ENCODE measurements at regions not wholly inside any gene's neighbourhood (a gene's known extent, or its start where the extent isn't known, plus 50 kb on each side); places are given as distances from the start of the nearest gene placed in this dataset.

GRCh38 chr13:94968757-94969086, 256.4 kb upstream of the SOX21 start:
- no peak for DNase-seq (ENCODE audit: low read depth)
- peak overlapping the region; percentile 74 for H3K4me3 ChIP-seq (ENCODE audit: low read length)
- no peaks in the 10 kb centered on the region for H3K36me3 ChIP-seq (ENCODE audit: control insufficient read depth, insufficient read depth, low read length, severe bottlenecking)
- no peak overlapping the region for H3K9ac ChIP-seq (ENCODE audit: low read length)
- H3K27me3 ChIP-seq (replicated peaks; ENCODE audit: control insufficient read depth, insufficient read depth, low read length) = peaks cover 44% of the 10 kb centered on the region
- H3K4me1 ChIP-seq (ENCODE audit: control insufficient read depth, insufficient read depth, low read length) = peaks cover 6% of the 10 kb centered on the region
- no peaks in the 10 kb centered on the region for H3K9me3 ChIP-seq (ENCODE audit: control insufficient read depth, low read length)

DNA sequence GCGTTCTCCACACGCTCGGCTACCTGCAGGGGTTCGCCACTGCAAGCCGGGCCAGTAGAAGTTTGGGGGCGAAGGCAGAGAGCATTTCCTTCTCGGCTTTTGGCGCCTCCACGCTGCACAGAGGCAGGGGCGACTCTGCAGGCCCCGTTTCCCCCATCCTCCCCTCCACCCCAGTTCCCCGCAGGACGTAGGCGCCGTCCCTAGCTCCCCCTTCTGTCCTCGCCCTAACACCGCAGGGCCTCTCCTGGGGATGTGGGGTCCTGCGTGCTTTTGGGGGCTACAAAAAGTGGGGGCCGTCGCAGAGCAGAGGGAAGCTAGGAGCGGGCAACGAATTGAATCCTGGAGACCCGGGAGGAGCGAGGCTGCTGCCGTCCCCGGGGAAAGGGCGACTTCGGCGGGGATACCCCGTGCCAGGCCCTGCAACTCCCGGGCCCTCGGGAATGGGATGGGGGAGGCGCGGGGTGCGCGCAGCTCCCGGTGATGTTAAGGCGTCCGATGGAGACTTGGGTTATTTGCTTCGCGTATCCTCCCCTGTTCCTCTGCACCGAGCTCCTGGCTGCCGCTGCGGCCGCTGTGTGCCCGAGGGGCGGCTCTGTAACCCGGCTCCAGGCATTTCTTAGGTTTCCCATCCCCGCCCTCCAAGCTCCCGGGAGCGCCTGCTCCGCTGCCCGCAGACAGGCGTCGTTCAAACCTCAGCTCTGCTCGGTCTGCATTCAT, 255.9 kb upstream of the SOX21 start:
- DNase-seq (ENCODE audit: low read depth) = peak; percentile 34
- Histone ChIP-seq H3K9me3 (ENCODE audit: control insufficient read depth, low read length) (no peaks in the 10 kb centered on the region), H3K27me3 (replicated peaks; ENCODE audit: control insufficient read depth, insufficient read depth, low read length) (peaks cover 50% of the 10 kb centered on the region), H3K9ac (ENCODE audit: low read length) (no peak overlapping the region), H3K4me1 (ENCODE audit: control insufficient read depth, insufficient read depth, low read length) (peaks cover 6% of the 10 kb centered on the region), H3K4me3 (ENCODE audit: low read length) (peak overlapping the region; percentile 74), H3K36me3 (ENCODE audit: control insufficient read depth, insufficient read depth, low read length, severe bottlenecking) (no peaks in the 10 kb centered on the region)

GRCh38 chr13:94967183-94968039, 255.1 kb upstream of the SOX21 start:
- Histone ChIP-seq H3K9ac (ENCODE audit: low read length) (no peak overlapping the region), H3K4me3 (ENCODE audit: low read length) (peak overlapping the region; percentile 74), H3K27me3 (replicated peaks; ENCODE audit: control insufficient read depth, insufficient read depth, low read length) (peaks cover 55% of the 10 kb centered on the region), H3K9me3 (ENCODE audit: control insufficient read depth, low read length) (no peaks in the 10 kb centered on the region), H3K4me1 (ENCODE audit: control insufficient read depth, insufficient read depth, low read length) (peaks cover 6% of the 10 kb centered on the region), H3K36me3 (ENCODE audit: control insufficient read depth, insufficient read depth, low read length, severe bottlenecking) (no peaks in the 10 kb centered on the region)
- DNase-seq (ENCODE audit: low read depth) = peak; percentile 43

GRCh38 chr13:94966422-94966955, 254.1 kb upstream of the SOX21 start:
- Histone ChIP-seq H3K27me3 (replicated peaks; ENCODE audit: control insufficient read depth, insufficient read depth, low read length) (peaks cover 55% of the 10 kb centered on the region), H3K9me3 (ENCODE audit: control insufficient read depth, low read length) (no peaks in the 10 kb centered on the region), H3K4me3 (ENCODE audit: low read length) (no peak overlapping the region), H3K9ac (ENCODE audit: low read length) (no peak overlapping the region), H3K4me1 (ENCODE audit: control insufficient read depth, insufficient read depth, low read length) (peaks cover 6% of the 10 kb centered on the region), H3K36me3 (ENCODE audit: control insufficient read depth, insufficient read depth, low read length, severe bottlenecking) (no peaks in the 10 kb centered on the region)
- no peak for DNase-seq (ENCODE audit: low read depth)

DNA sequence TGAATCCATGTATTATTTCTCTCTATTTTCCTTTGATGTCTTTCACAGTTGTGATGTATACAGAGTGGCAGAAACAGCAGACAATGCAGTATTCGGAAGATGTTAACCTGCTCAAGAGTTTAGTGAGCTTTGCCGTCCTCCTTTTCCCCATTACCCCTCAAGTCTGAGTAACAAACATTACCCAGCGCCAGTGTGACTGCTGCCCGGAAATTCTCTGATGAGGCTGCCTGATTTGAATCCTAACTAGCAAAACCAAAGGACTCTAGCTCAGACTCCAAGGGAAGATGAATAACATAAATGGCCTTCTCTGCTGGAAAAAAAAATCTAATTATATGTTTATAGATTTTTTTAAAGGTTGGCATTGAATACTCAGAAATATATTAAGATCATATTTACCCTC, 247.3 kb upstream of the SOX21 start:
- no peak for DNase-seq (ENCODE audit: low read depth)
- H3K9me3 ChIP-seq (ENCODE audit: control insufficient read depth, low read length) = peaks cover 3% of the 10 kb centered on the region
- no peaks in the 10 kb centered on the region for H3K4me1 ChIP-seq (ENCODE audit: control insufficient read depth, insufficient read depth, low read length)
- H3K36me3 ChIP-seq (ENCODE audit: control insufficient read depth, insufficient read depth, low read length, severe bottlenecking) = no peaks in the 10 kb centered on the region
- no peak overlapping the region for H3K4me3 ChIP-seq (ENCODE audit: low read length)
- no peak overlapping the region for H3K9ac ChIP-seq (ENCODE audit: low read length)
- H3K27me3 ChIP-seq (replicated peaks; ENCODE audit: control insufficient read depth, insufficient read depth, low read length) = peaks cover 22% of the 10 kb centered on the region

GRCh38 chr13:94956417-94957110, 244.2 kb upstream of the SOX21 start:
- Histone ChIP-seq H3K4me3 (ENCODE audit: low read length) (no peak overlapping the region), H3K27me3 (replicated peaks; ENCODE audit: control insufficient read depth, insufficient read depth, low read length) (peaks cover 5% of the 10 kb centered on the region), H3K9ac (ENCODE audit: low read length) (no peak overlapping the region), H3K4me1 (ENCODE audit: control insufficient read depth, insufficient read depth, low read length) (no peaks in the 10 kb centered on the region), H3K36me3 (ENCODE audit: control insufficient read depth, insufficient read depth, low read length, severe bottlenecking) (no peaks in the 10 kb centered on the region), H3K9me3 (ENCODE audit: control insufficient read depth, low read length) (peaks cover 3% of the 10 kb centered on the region)
- no peak for DNase-seq (ENCODE audit: low read depth)

- H3K27me3 ChIP-seq (replicated peaks; ENCODE audit: control insufficient read depth, insufficient read depth, low read length) = peaks cover 4% of the 10 kb centered on the region
- H3K36me3 ChIP-seq (ENCODE audit: control insufficient read depth, insufficient read depth, low read length, severe bottlenecking) = no peaks in the 10 kb centered on the region
- no peaks in the 10 kb centered on the region for H3K4me1 ChIP-seq (ENCODE audit: control insufficient read depth, insufficient read depth, low read length)
- H3K4me3 ChIP-seq (ENCODE audit: low read length) = no peak overlapping the region
- no peaks in the 10 kb centered on the region for H3K9me3 ChIP-seq (ENCODE audit: control insufficient read depth, low read length)
- DNase-seq (ENCODE audit: low read depth) = no peak
- no peak overlapping the region for H3K9ac ChIP-seq (ENCODE audit: low read length)
Measured at GRCh38 chr13:94952787-94953186, 240.4 kb upstream of the SOX21 start.

GRCh38 chr13:94950303-94950702, 238.0 kb upstream of the SOX21 start:
- Histone ChIP-seq H3K4me3 (ENCODE audit: low read length) (no peak overlapping the region), H3K9ac (ENCODE audit: low read length) (no peak overlapping the region), H3K27me3 (replicated peaks; ENCODE audit: control insufficient read depth, insufficient read depth, low read length) (peaks cover 15% of the 10 kb centered on the region), H3K36me3 (ENCODE audit: control insufficient read depth, insufficient read depth, low read length, severe bottlenecking) (no peaks in the 10 kb centered on the region), H3K9me3 (ENCODE audit: control insufficient read depth, low read length) (no peaks in the 10 kb centered on the region), H3K4me1 (ENCODE audit: control insufficient read depth, insufficient read depth, low read length) (no peaks in the 10 kb centered on the region)
- DNase-seq (ENCODE audit: low read depth) = no peak

DNA sequence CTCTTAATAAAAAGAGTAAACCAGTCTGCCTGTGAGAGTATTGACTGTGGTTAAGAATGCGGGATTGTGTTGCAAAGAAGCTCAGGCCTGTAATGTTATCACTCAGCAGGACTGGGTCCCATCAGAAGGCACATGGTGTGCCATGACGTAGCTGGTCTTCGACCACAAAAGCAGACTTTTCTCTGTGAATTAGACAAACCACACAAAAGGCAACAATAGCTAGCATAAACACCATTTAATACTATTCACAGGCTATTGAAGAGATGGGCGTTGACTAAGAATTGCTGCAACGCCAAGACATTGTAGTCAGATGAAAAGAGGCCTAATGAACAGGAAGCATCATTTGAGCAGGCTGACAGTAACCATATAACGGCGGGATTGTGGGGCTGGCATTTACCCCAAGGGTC, 235.6 kb upstream of the SOX21 start:
- no peaks in the 10 kb centered on the region for H3K36me3 ChIP-seq (ENCODE audit: control insufficient read depth, insufficient read depth, low read length, severe bottlenecking)
- no peak for DNase-seq (ENCODE audit: low read depth)
- H3K27me3 ChIP-seq (replicated peaks; ENCODE audit: control insufficient read depth, insufficient read depth, low read length) = peaks cover 22% of the 10 kb centered on the region
- no peak overlapping the region for H3K4me3 ChIP-seq (ENCODE audit: low read length)
- H3K4me1 ChIP-seq (ENCODE audit: control insufficient read depth, insufficient read depth, low read length) = no peaks in the 10 kb centered on the region
- H3K9ac ChIP-seq (ENCODE audit: low read length) = no peak overlapping the region
- H3K9me3 ChIP-seq (ENCODE audit: control insufficient read depth, low read length) = no peaks in the 10 kb centered on the region

GRCh38 chr13:94947392-94947791, 235.0 kb upstream of the SOX21 start:
- Histone ChIP-seq H3K4me1 (ENCODE audit: control insufficient read depth, insufficient read depth, low read length) (no peaks in the 10 kb centered on the region), H3K27me3 (replicated peaks; ENCODE audit: control insufficient read depth, insufficient read depth, low read length) (peaks cover 22% of the 10 kb centered on the region), H3K9me3 (ENCODE audit: control insufficient read depth, low read length) (peaks cover 3% of the 10 kb centered on the region), H3K36me3 (ENCODE audit: control insufficient read depth, insufficient read depth, low read length, severe bottlenecking) (no peaks in the 10 kb centered on the region), H3K4me3 (ENCODE audit: low read length) (no peak overlapping the region), H3K9ac (ENCODE audit: low read length) (no peak overlapping the region)
- no peak for DNase-seq (ENCODE audit: low read depth)

DNA sequence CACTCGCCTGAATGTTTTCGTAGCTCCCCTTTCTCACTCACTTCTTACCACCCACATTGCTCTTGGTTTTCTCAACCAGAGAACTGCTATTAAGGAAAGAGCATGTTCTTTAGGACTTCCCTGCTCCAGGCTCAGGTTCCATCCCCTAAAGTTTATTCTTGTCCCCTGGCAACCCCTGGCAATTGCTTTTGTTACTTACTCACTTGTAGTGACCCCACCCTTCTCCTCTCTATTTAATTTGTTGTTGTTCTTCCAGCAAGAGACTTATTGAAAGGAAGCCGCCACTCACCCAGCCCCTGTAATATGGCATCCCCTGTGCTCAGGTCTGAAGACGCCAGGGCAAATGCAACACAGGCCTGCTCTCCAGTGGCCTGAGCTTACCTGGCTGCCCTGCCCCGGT, 233.7 kb upstream of the SOX21 start:
- Histone ChIP-seq H3K9ac (ENCODE audit: low read length) (no peak overlapping the region), H3K9me3 (ENCODE audit: control insufficient read depth, low read length) (peaks cover 3% of the 10 kb centered on the region), H3K4me3 (ENCODE audit: low read length) (no peak overlapping the region), H3K4me1 (ENCODE audit: control insufficient read depth, insufficient read depth, low read length) (no peaks in the 10 kb centered on the region), H3K36me3 (ENCODE audit: control insufficient read depth, insufficient read depth, low read length, severe bottlenecking) (no peaks in the 10 kb centered on the region), H3K27me3 (replicated peaks; ENCODE audit: control insufficient read depth, insufficient read depth, low read length) (peaks cover 22% of the 10 kb centered on the region)
- no peak for DNase-seq (ENCODE audit: low read depth)
